B cell (primary cell): ENCODE measurements at regions not wholly inside any gene's neighbourhood (a gene's known extent, or its start where the extent isn't known, plus 50 kb on each side); places are given as distances from the start of the nearest gene placed in this dataset.

Source experiments
- ATAC-seq: fragments of 200-7000 bp; cut with Tn5 transposase; one replicate; pipeline ENCODE4 v1.10.0; 2021; ENCODE audit warnings: low read depth, mild to moderate bottlenecking, moderate number of reproducible peaks, moderate library complexity
- CTCF ChIA-PET: fragments of 350-600 bp; sonication (Branson Sonifier 250); formaldehyde crosslinking; loops from one replicate; lab custom pipeline; 2021; ENCODE audit warnings: antibody characterized with exemption, inconsistent platforms; lab: Charles Lee
- POLR2A ChIA-PET: fragments of 350-600 bp; sonication (Branson Sonifier 250); formaldehyde crosslinking; loops from one replicate; lab custom pipeline; 2021; ENCODE audit warnings: antibody characterized with exemption; lab: Charles Lee
- DNase-seq: peaks from one replicate; pipeline ENCODE4 v3.0.0; 2013
- H2AFZ ChIP-seq: 2 replicates; pipeline ENCODE4 v1.6.1; 2012; ENCODE audit warnings: mild to moderate bottlenecking, low read depth, low read length; ENCODE audit not compliant: insufficient read depth, poor library complexity, severe bottlenecking
- H3K27ac ChIP-seq, 2 donors: 1 replicate in 1 of 2; 2 replicates in 1 of 2; pipeline ENCODE4 v1.5.1; 2012 to 2013; ENCODE audit warnings: low read length in 2 of 2, mild to moderate bottlenecking in 2 of 2, moderate library complexity in 1 of 2
- H3K27me3 ChIP-seq, 4 experiments: fragments of 200-600 bp in 1 of 4; sonication (generic) in 1 of 4; replicated peaks in 1 of 4; 1 replicate in 2 of 4; 2 replicates in 2 of 4; pipeline versions ENCODE4 v1.6.1 to v1.7.0; 2013 to 2016; ENCODE audit warnings: low read length in 3 of 4, mild to moderate bottlenecking in 2 of 4, mixed read lengths in 1 of 4, moderate library complexity in 1 of 4; ENCODE audit not compliant: insufficient read depth in 4 of 4, control insufficient read depth in 3 of 4; ENCODE audit errors: control extremely low read depth in 1 of 4
- H3K36me3 ChIP-seq, 2 experiments: replicated peaks in 1 of 2; 1 replicate in 1 of 2; 2 replicates in 1 of 2; pipeline versions ENCODE4 v1.6.1 to v1.7.1; 2013; ENCODE audit warnings: low read length in 1 of 2; ENCODE audit not compliant: insufficient read depth in 2 of 2, control insufficient read depth in 1 of 2; ENCODE audit errors: control extremely low read depth in 1 of 2, extremely low read depth in 1 of 2
- H3K4me1 ChIP-seq, 2 donors: fragments of 200-600 bp in 1 of 2; sonication (generic) in 1 of 2; 1 replicate in 1 of 2; 2 replicates in 1 of 2; pipeline versions ENCODE4 v1.5.1 to v1.6.1; 2013 to 2017; ENCODE audit warnings: low read length in 2 of 2; ENCODE audit not compliant: control insufficient read depth in 2 of 2, insufficient read depth in 2 of 2
- H3K4me2 ChIP-seq: replicated peaks from 2 replicates; pipeline ENCODE3; 2012; ENCODE audit warnings: mild to moderate bottlenecking, low read depth, low read length; ENCODE audit not compliant: poor library complexity, severe bottlenecking
- H3K4me3 ChIP-seq, 5 experiments: fragments of 200-600 bp in 1 of 5; sonication (generic) in 1 of 5; 1 replicate in 3 of 5; 2 replicates in 2 of 5; pipeline versions ENCODE4 v1.5.1 to v1.7.0; 2011 to 2016; ENCODE audit warnings: low read length in 4 of 5, mild to moderate bottlenecking in 4 of 5, low read depth in 2 of 5, control low read depth in 1 of 5, moderate library complexity in 1 of 5; ENCODE audit not compliant: insufficient read depth in 1 of 5; ENCODE audit errors: control extremely low read depth in 1 of 5, extremely low read depth in 1 of 5
- H3K79me2 ChIP-seq: fragments of 200-600 bp; sonication (generic); one replicate; pipeline ENCODE4 v1.6.0; 2016; ENCODE audit warnings: low read length; ENCODE audit not compliant: control insufficient read depth, insufficient read depth
- H3K9ac ChIP-seq: fragments of 200-600 bp; sonication (generic); 2 replicates; pipeline ENCODE4 v1.6.1; 2017; ENCODE audit warnings: mild to moderate bottlenecking, low read length, moderate library complexity
- H3K9me3 ChIP-seq, 3 donors: one replicate each; pipeline versions ENCODE4 v1.6.1 to v1.7.1; 2013; ENCODE audit warnings: low read length in 2 of 3; ENCODE audit not compliant: control insufficient read depth in 2 of 3, insufficient read depth in 1 of 3; ENCODE audit errors: control extremely low read depth in 1 of 3
- H4K20me1 ChIP-seq: 2 replicates; pipeline ENCODE4 v1.6.0; 2012; ENCODE audit warnings: mild to moderate bottlenecking, low read length; ENCODE audit not compliant: insufficient read depth, control insufficient read depth, poor library complexity, severe bottlenecking
- H3K27ac Mint-ChIP-seq: one replicate; pipeline ENCODE4 v1.8.0; 2021; ENCODE audit warnings: mixed read lengths
- H3K27me3 Mint-ChIP-seq: one replicate; pipeline ENCODE4 v1.8.0; 2021; ENCODE audit warnings: mixed read lengths
- H3K4me1 Mint-ChIP-seq: one replicate; pipeline ENCODE4 v1.8.0; 2021; ENCODE audit warnings: mixed read lengths
- H3K4me3 Mint-ChIP-seq: one replicate; pipeline ENCODE4 v1.8.0; 2021; ENCODE audit warnings: mixed read lengths
- H3K9me3 Mint-ChIP-seq: one replicate; pipeline ENCODE4 v1.8.0; 2022; ENCODE audit warnings: mixed read lengths; ENCODE audit not compliant: insufficient read depth
- CTCF ChIP-seq: fragments of 200-600 bp; IDR thresholded peaks from one replicate; pipeline ENCODE4 v1.8.0; 2022; ENCODE audit warnings: antibody characterized with exemption, mild to moderate bottlenecking
- EZH2 ChIP-seq: IDR thresholded peaks from 2 replicates; pipeline ENCODE4 v1.6.1; 2012; ENCODE audit warnings: borderline replicate concordance, low read depth, mild to moderate bottlenecking, moderate library complexity, low read length; ENCODE audit not compliant: insufficient read depth, poor library complexity, severe bottlenecking
- WGBS: methylation state at CpG from one replicate; pipeline ENCODE4 v1.1.5; 2013; ENCODE audit warnings: missing lambda C conversion rate; ENCODE audit not compliant: insufficient coverage; 5-methylcytosine and 5-hydroxymethylcytosine counted together
- intact Hi-C: fragments of 100-400 bp; cut with micrococcal nuclease; formaldehyde crosslinking; loops from one replicate; pipeline ENCODE4 v1.10.0; 2022

- DNase-seq = no peak
Measured at GRCh38 chr1:96333522-96334235, 387.9 kb upstream of the PTBP2 start.

GRCh38 chr1:96334236-96334557, 387.4 kb upstream of the PTBP2 start:
- CTCF ChIA-PET = no interaction called here
- Mint-ChIP-seq H3K4me1 (no peaks in the 10 kb centered on the region), H3K9me3 (peaks cover 4% of the 10 kb centered on the region), H3K27ac (no peak overlapping the region), H3K4me3 (no peak overlapping the region), H3K27me3 (no peaks in the 10 kb centered on the region)
- no peaks in the 10 kb centered on the region for H4K20me1 ChIP-seq
- no peak overlapping the region for H3K27ac ChIP-seq
- no peak for ATAC-seq
- no peak for TF ChIP-seq CTCF
- no peak for TF ChIP-seq EZH2
- H3K9ac ChIP-seq = no peak overlapping the region
- no peaks in the 10 kb centered on the region for H3K4me1 ChIP-seq
- 80% methylated on average over 2 of the region's 4 CpGs for WGBS
- POLR2A ChIA-PET = no interaction called here
- H3K4me2 ChIP-seq = no peak overlapping the region
- no peaks in the 10 kb centered on the region for H3K79me2 ChIP-seq
- no peaks in the 10 kb centered on the region for H3K36me3 ChIP-seq
- H2AFZ ChIP-seq = no peak overlapping the region
- H3K9me3 ChIP-seq = no peaks in the 10 kb centered on the region
- DNase-seq = no peak
- H3K27me3 ChIP-seq = no peaks in the 10 kb centered on the region
- H3K4me3 ChIP-seq = no peak overlapping the region
- intact Hi-C loops = no loop called here

More at GRCh38 chr1:96333522-96334235, 387.9 kb upstream of the PTBP2 start:
- H3K27me3 Mint-ChIP-seq = no peaks in the 10 kb centered on the region
- Histone ChIP-seq H3K36me3 (no peaks in the 10 kb centered on the region), H3K4me1 (no peaks in the 10 kb centered on the region), H3K27me3 (no peaks in the 10 kb centered on the region), H3K27ac (no peak overlapping the region), H4K20me1 (no peaks in the 10 kb centered on the region), H3K9ac (no peak overlapping the region), H3K4me2 (no peak overlapping the region), H3K4me3 (no peak overlapping the region), H3K79me2 (no peaks in the 10 kb centered on the region), H3K9me3 (no peaks in the 10 kb centered on the region), H2AFZ (no peak overlapping the region)
- no peaks in the 10 kb centered on the region for H3K4me1 Mint-ChIP-seq
- ChIA-PET CTCF (no interaction called here), POLR2A (no interaction called here)
- peaks cover 4% of the 10 kb centered on the region for H3K9me3 Mint-ChIP-seq
- intact Hi-C loops = no loop called here
- no peak overlapping the region for H3K27ac Mint-ChIP-seq
- ATAC-seq = no peak
- no peak overlapping the region for H3K4me3 Mint-ChIP-seq
- 100% methylated on average over 1 of the region's 4 CpGs for WGBS
- TF ChIP-seq EZH2 (no peak), CTCF (no peak)
